ENCODE measurements at regions not wholly inside any gene's neighbourhood (a gene's known extent, or its start where the extent isn't known, plus 50 kb on each side); places are given as distances from the start of the nearest gene placed in this dataset.

- no peak for DNase-seq (ENCODE audit: low read depth)
- H3K4me3 ChIP-seq (ENCODE audit: low read depth, low read length) = no peak overlapping the region
- TF ChIP-seq CTCF (IDR thresholded peaks at IDR 0.05; ENCODE audit: low read depth, low read length) (no peak), MAX (IDR thresholded peaks at IDR 0.05; ENCODE audit: low read depth, low read length) (no peak), MYC (IDR thresholded peaks at IDR 0.05; ENCODE audit: low read depth, low read length) (no peak), POLR2A (IDR thresholded peaks at IDR 0.05; ENCODE audit: extremely low read depth, insufficient read length) (no peak)
Measured at GRCh38 chr2:209314653-209315052, 109.2 kb upstream of the MAP2 start.

GRCh38 chr2:209316141-209316540 is 107.7 kb upstream of the MAP2 start:
- no peak for DNase-seq (ENCODE audit: low read depth)
- no peak overlapping the region for H3K4me3 ChIP-seq (ENCODE audit: low read depth, low read length)
- no peak for TF ChIP-seq MAX (IDR thresholded peaks at IDR 0.05; ENCODE audit: low read depth, low read length)
- no peak for TF ChIP-seq CTCF (IDR thresholded peaks at IDR 0.05; ENCODE audit: low read depth, low read length)
- no peak for TF ChIP-seq POLR2A (IDR thresholded peaks at IDR 0.05; ENCODE audit: extremely low read depth, insufficient read length)
- no peak for TF ChIP-seq MYC (IDR thresholded peaks at IDR 0.05; ENCODE audit: low read depth, low read length)

GRCh38 chr2:209321076-209321475 is 102.8 kb upstream of the MAP2 start:
- TF ChIP-seq MAX (IDR thresholded peaks at IDR 0.05; ENCODE audit: low read depth, low read length) = no peak
- TF ChIP-seq MYC (IDR thresholded peaks at IDR 0.05; ENCODE audit: low read depth, low read length) = no peak
- DNase-seq (ENCODE audit: low read depth) = no peak
- H3K4me3 ChIP-seq (ENCODE audit: low read depth, low read length) = no peak overlapping the region

- no peak for DNase-seq (ENCODE audit: low read depth)
- TF ChIP-seq POLR2A (IDR thresholded peaks at IDR 0.05; ENCODE audit: extremely low read depth, insufficient read length) = no peak
- TF ChIP-seq MYC (IDR thresholded peaks at IDR 0.05; ENCODE audit: low read depth, low read length) = no peak
- TF ChIP-seq CTCF (IDR thresholded peaks at IDR 0.05; ENCODE audit: low read depth, low read length) = no peak
- no peak for TF ChIP-seq MAX (IDR thresholded peaks at IDR 0.05; ENCODE audit: low read depth, low read length)
- H3K4me3 ChIP-seq (ENCODE audit: low read depth, low read length) = no peak overlapping the region
Measured at GRCh38 chr2:209321581-209321980, 102.3 kb upstream of the MAP2 start.

GRCh38 chr2:209322041-209322440 is 101.8 kb upstream of the MAP2 start:
- no peak for DNase-seq (ENCODE audit: low read depth)
- TF ChIP-seq MYC (IDR thresholded peaks at IDR 0.05; ENCODE audit: low read depth, low read length) = no peak
- no peak for TF ChIP-seq MAX (IDR thresholded peaks at IDR 0.05; ENCODE audit: low read depth, low read length)

GRCh38 chr2:209322905-209323512 is 100.8 kb upstream of the MAP2 start:
- H3K4me3 ChIP-seq (ENCODE audit: low read depth, low read length) = no peak overlapping the region
- no peak for DNase-seq (ENCODE audit: low read depth)
- no peak for TF ChIP-seq POLR2A (IDR thresholded peaks at IDR 0.05; ENCODE audit: extremely low read depth, insufficient read length)
- TF ChIP-seq MYC (IDR thresholded peaks at IDR 0.05; ENCODE audit: low read depth, low read length) = no peak
- TF ChIP-seq MAX (IDR thresholded peaks at IDR 0.05; ENCODE audit: low read depth, low read length) = no peak
- no peak for TF ChIP-seq CTCF (IDR thresholded peaks at IDR 0.05; ENCODE audit: low read depth, low read length)

More at GRCh38 chr2:209322041-209322440, 101.8 kb upstream of the MAP2 start:
- H3K4me3 ChIP-seq (ENCODE audit: low read depth, low read length) = no peak overlapping the region

Measured in NB4 (cell line).